PC-9 (cell line): ENCODE measurements at regions not wholly inside any gene's neighbourhood (a gene's known extent, or its start where the extent isn't known, plus 50 kb on each side); places are given as distances from the start of the nearest gene placed in this dataset.

Experiments used
- BruUV-seq: library from RNA; stranded (reverse); fragments of 400-500 nt; replicated peaks from 2 replicates; lab custom pipeline; 2021; lab: Mats Ljungman, UMichigan
- CTCF ChIA-PET: fragments of 300-600 bp; sonication (Branson Sonifier 250); formaldehyde crosslinking; loops from one replicate; lab custom pipeline; 2022; ENCODE audit warnings: antibody characterized with exemption; lab: Charles Lee
- POLR2A ChIA-PET: fragments of 300-600 bp; sonication (Branson Sonifier 250); formaldehyde crosslinking; loops from one replicate; lab custom pipeline; 2022; ENCODE audit warnings: antibody characterized with exemption; ENCODE audit not compliant: unreplicated experiment; lab: Charles Lee
- DNase-seq, 2 experiments: peaks; one replicate each; pipeline versions ENCODE4 v3.0.0 to v3.0.0-alpha.2; 2015 to 2022; ENCODE audit warnings: mixed read lengths in 1 of 2
- H2AFZ ChIP-seq: fragments of 200-600 bp; sonication (generic); 2 replicates; pipeline ENCODE4 v1.8.1; 2017; ENCODE audit warnings: antibody characterized with exemption
- H3F3A ChIP-seq: fragments of 200-600 bp; sonication (generic); 2 replicates; pipeline ENCODE4 v1.8.1; 2017; ENCODE audit warnings: antibody characterized with exemption, mild to moderate bottlenecking, low read depth; ENCODE audit not compliant: insufficient read depth
- H3K27ac ChIP-seq: fragments of 200-600 bp; sonication (generic); 2 replicates; pipeline ENCODE4 v1.6.1; 2016; ENCODE audit warnings: mixed run types
- H3K27me3 ChIP-seq: fragments of 200-600 bp; sonication (generic); 2 replicates; pipeline ENCODE4 v1.6.1; 2016; ENCODE audit warnings: low read depth, mixed run types; ENCODE audit not compliant: insufficient read depth
- H3K36me3 ChIP-seq: fragments of 200-600 bp; sonication (generic); 2 replicates; pipeline ENCODE4 v1.6.1; 2016; ENCODE audit warnings: low read depth, mixed run types
- H3K4me1 ChIP-seq: fragments of 200-600 bp; sonication (generic); replicated peaks from 2 replicates; pipeline ENCODE4 v1.6.1; 2016; ENCODE audit warnings: mixed run types; ENCODE audit not compliant: insufficient read depth
- H3K4me2 ChIP-seq: fragments of 200-600 bp; sonication (generic); 2 replicates; pipeline ENCODE4 v1.6.1; 2017; ENCODE audit warnings: mixed run types
- H3K4me3 ChIP-seq: fragments of 200-600 bp; sonication (generic); 2 replicates; pipeline ENCODE4 v1.6.1; 2016; ENCODE audit warnings: mixed run types
- H3K79me2 ChIP-seq: fragments of 200-600 bp; sonication (generic); 2 replicates; pipeline ENCODE4 v1.6.1; 2017; ENCODE audit warnings: low read depth, mixed run types
- H3K9me2 ChIP-seq: fragments of 200-600 bp; sonication (generic); 2 replicates; pipeline ENCODE4 v1.8.1; 2017; ENCODE audit warnings: mild to moderate bottlenecking; ENCODE audit not compliant: insufficient read depth
- H3K9me3 ChIP-seq: fragments of 200-600 bp; sonication (generic); 2 replicates; pipeline ENCODE4 v1.8.1; 2016; ENCODE audit warnings: low read depth; ENCODE audit not compliant: insufficient read depth
- H4K20me1 ChIP-seq: fragments of 200-600 bp; sonication (generic); 2 replicates; pipeline ENCODE4 v1.8.1; 2017; ENCODE audit not compliant: insufficient read depth
- CTCF ChIP-seq: fragments of 200-600 bp; sonication (generic); conservative IDR thresholded peaks from 2 replicates; pipeline ENCODE4 v1.6.1; 2017; ENCODE audit warnings: mixed run types, antibody characterized with exemption, mild to moderate bottlenecking, moderate library complexity
- EZH2 ChIP-seq: fragments of 200-600 bp; sonication (generic); IDR thresholded peaks from 2 replicates; pipeline ENCODE4 v1.8.0; 2017; ENCODE audit warnings: antibody characterized with exemption, low read depth
- intact Hi-C: fragments of 100-400 bp; cut with micrococcal nuclease; formaldehyde crosslinking; loops from one replicate; pipeline ENCODE4 v1.10.0; 2022; ENCODE audit not compliant: unreplicated experiment

GRCh38 chr3:70755526-70755925 is 443.1 kb upstream of the MDFIC2 start:
- DNase-seq, result no peak
- intact Hi-C loops, result no loop called here
- ChIA-PET CTCF (interaction anchor here (0.6 kb wide), 1 partner anchor 11 kb away, joined by 7 read pairs; no protein-coding TSS in a partner anchor), POLR2A (no interaction called here)
- no peaks in the 10 kb centered on the region for H3K79me2 ChIP-seq
- H4K20me1 ChIP-seq, result no peaks in the 10 kb centered on the region
- no peaks in the 10 kb centered on the region for H3K36me3 ChIP-seq
- no peaks in the 10 kb centered on the region for H3F3A ChIP-seq
- no peak overlapping the region for H3K27ac ChIP-seq
- BruUV-seq, result no TSS peak
- H3K27me3 ChIP-seq, result peaks cover 4% of the 10 kb centered on the region; the same call in 1 of the 2 replicates
- H3K9me2 ChIP-seq, result no peaks in the 10 kb centered on the region
- no peaks in the 10 kb centered on the region for H3K4me1 ChIP-seq
- TF ChIP-seq EZH2 (no peak), CTCF (no peak)
- no peak overlapping the region for H3K4me3 ChIP-seq
- no peaks in the 10 kb centered on the region for H3K9me3 ChIP-seq
- no peak overlapping the region for H2AFZ ChIP-seq
- no peak overlapping the region for H3K4me2 ChIP-seq

GRCh38 chr3:70754314-70754713 is 441.9 kb upstream of the MDFIC2 start:
- no TSS peak for BruUV-seq
- TF ChIP-seq EZH2 (no peak), CTCF (no peak)
- Histone ChIP-seq H3K36me3 (no peaks in the 10 kb centered on the region), H3K79me2 (no peaks in the 10 kb centered on the region), H4K20me1 (no peaks in the 10 kb centered on the region), H3K9me2 (no peaks in the 10 kb centered on the region), H3K27ac (no peak overlapping the region), H3K4me2 (no peak overlapping the region), H3K4me3 (no peak overlapping the region), H3K27me3 (peaks cover 4% of the 10 kb centered on the region; the same call in 1 of the 2 replicates), H2AFZ (no peak overlapping the region), H3K4me1 (no peaks in the 10 kb centered on the region), H3K9me3 (no peaks in the 10 kb centered on the region), H3F3A (no peaks in the 10 kb centered on the region)
- DNase-seq, result no peak
- intact Hi-C loops, result no loop called here
- ChIA-PET POLR2A (no interaction called here), CTCF (no interaction called here)

DNA sequence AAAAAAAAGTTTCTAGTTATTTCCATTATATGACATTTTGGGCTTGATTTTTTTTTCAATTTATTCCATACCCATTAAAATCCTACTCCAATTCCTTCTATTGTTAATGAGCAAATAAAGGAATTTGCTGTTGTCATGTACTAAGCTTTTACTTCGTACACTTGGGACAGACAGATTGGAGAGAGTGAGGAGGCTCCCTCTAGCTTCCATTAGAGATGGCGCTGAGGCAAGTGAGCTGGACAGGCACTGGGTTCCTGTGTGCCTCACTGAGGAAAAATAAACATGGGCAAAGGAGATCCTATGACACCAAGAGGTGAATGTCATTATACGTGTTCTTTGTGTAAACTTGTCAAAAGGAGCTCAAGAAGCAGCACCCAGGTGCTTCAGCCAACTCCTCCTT is 441.1 kb upstream of the MDFIC2 start:
- CTCF ChIA-PET, result no interaction called here
- no peak overlapping the region for H2AFZ ChIP-seq
- H3F3A ChIP-seq, result no peaks in the 10 kb centered on the region
- POLR2A ChIA-PET, result no interaction called here
- DNase-seq, result no peak
- no peak overlapping the region for H3K4me2 ChIP-seq
- no peaks in the 10 kb centered on the region for H3K9me3 ChIP-seq
- no peaks in the 10 kb centered on the region for H3K36me3 ChIP-seq
- no TSS peak for BruUV-seq
- no peaks in the 10 kb centered on the region for H4K20me1 ChIP-seq
- intact Hi-C loops, result no loop called here
- peaks cover 4% of the 10 kb centered on the region; the same call in 1 of the 2 replicates for H3K27me3 ChIP-seq
- TF ChIP-seq CTCF, result no peak
- no peak for TF ChIP-seq EZH2
- H3K27ac ChIP-seq, result no peak overlapping the region
- no peak overlapping the region for H3K4me3 ChIP-seq
- no peaks in the 10 kb centered on the region for H3K79me2 ChIP-seq
- H3K9me2 ChIP-seq, result no peaks in the 10 kb centered on the region
- H3K4me1 ChIP-seq, result no peaks in the 10 kb centered on the region
